ENCODE measurements at regions not wholly inside any gene's neighbourhood (a gene's known extent, or its start where the extent isn't known, plus 50 kb on each side); places are given as distances from the start of the nearest gene placed in this dataset.

DNA sequence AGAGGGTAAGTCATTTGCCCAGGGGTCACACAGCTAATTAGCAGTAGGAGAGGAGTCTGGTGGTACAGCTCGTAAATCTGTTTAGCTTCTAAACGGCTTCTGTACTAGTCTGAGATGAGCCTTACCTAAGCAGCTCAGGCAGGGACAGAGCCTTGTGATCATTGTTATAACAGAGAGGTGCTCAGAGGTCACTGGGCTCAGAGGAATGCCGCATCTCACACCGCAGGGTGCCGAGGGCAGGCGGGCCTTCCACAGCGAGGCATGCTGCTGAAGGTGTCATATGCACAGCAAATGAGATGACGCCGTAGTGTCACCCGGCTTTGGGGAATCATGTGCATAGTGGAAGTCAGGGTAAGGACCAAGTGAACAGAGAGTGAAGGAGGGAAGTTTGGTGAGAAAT, 305.2 kb upstream of the FMN2 start:
- no peak overlapping the region for H3K4me3 Mint-ChIP-seq
- no peaks in the 10 kb centered on the region for H3K36me3 Mint-ChIP-seq
- ATAC-seq (no peak), DNase-seq (ENCODE audit: low spot score in 2 of 2) (no peak)
- H3K27ac Mint-ChIP-seq: no peak overlapping the region
- H3K9me3 Mint-ChIP-seq: no peaks in the 10 kb centered on the region
- peaks cover 2% of the 10 kb centered on the region for H3K4me1 Mint-ChIP-seq

DNA sequence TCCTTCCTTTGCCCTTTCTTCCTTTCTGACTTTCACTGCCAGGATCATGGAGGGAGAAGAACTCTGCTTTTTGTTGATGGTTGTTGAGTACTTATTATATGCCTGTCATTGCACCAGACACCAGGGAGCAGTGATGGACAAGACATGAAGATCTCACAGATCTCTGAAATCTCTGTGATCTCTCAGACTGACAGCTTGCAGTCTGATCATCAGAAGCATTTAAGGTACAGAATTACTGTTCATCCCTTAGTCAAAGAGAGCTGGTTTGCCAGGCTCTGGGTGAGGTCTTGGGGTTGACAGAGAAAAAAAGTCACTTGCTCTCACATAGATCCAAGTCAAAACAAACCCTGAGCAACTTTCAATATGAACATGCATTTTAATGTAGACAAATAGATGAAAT, 299.5 kb upstream of the FMN2 start:
- DNase-seq (ENCODE audit: low spot score in 2 of 2) (no peak), ATAC-seq (peak; percentile 97)
- Mint-ChIP-seq H3K36me3 (no peaks in the 10 kb centered on the region), H3K4me3 (no peak overlapping the region), H3K9me3 (no peaks in the 10 kb centered on the region), H3K27ac (no peak overlapping the region), H3K4me1 (peaks cover 11% of the 10 kb centered on the region)

DNA sequence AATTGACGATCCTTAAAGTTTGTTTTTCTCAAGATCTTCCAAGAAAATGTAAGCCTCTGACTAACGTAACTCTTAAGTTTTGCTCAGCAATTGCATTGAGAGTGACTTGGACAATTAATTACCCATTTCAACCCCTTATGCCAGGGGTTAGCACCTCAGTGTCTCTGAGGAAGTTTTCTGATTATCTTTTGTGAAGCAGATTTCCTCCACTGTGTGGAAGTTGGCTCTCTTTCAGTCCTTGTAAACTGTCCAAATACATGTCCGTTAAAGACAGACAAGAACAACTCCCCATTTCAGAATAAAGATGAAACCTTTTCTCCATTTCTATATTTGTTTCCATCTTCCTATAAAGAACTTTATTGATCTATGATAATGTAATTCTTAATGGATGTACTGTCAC, 296.4 kb upstream of the FMN2 start:
- Mint-ChIP-seq H3K9me3 (no peaks in the 10 kb centered on the region), H3K4me3 (no peak overlapping the region), H3K27ac (no peak overlapping the region), H3K4me1 (peaks cover 11% of the 10 kb centered on the region), H3K36me3 (no peaks in the 10 kb centered on the region)
- DNase-seq (ENCODE audit: low spot score in 2 of 2) (no peak), ATAC-seq (no peak)

DNA sequence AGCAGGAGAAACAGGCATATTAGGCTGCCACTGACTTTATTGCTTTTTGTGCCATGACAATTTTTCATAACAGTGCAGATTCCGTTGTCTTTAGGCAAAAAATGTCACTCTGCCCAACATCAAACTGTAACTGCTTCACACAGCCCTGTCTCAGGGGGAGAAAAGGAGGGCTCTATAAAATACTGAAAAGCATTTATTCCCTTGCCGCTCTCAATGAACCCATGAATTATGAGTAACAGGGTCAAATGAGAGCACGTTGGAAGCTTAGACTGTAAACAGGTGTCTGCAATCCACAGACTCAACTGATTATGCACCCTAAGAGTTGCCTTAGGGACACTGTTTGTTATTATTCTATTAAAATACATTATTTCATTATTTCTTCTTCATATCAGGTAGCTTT, 292.1 kb upstream of the FMN2 start:
- Mint-ChIP-seq H3K27ac (no peak overlapping the region), H3K36me3 (no peaks in the 10 kb centered on the region), H3K4me1 (no peaks in the 10 kb centered on the region), H3K9me3 (no peaks in the 10 kb centered on the region), H3K4me3 (no peak overlapping the region)
- no peak for DNase-seq (ENCODE audit: low spot score in 2 of 2)
- no peak for ATAC-seq

DNA sequence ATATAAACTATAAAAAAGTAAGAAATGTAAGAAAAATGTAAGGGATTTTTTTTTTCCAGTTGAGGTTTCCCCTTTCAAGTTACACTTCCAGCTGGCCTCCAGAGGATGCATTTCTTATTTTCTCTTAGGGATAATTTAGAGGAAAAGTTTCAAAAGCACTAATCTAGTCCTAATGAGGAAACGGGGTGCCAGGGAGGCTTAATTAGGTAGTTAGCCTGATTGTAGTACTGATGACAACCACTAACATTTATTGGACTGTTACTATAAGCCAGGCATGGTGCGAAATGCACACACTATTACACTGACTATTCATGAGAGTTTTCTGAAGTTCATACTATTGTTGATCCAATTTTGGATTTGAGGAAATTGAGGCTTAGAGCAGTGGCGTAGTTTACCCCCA, 290.8 kb upstream of the FMN2 start:
- H3K9me3 Mint-ChIP-seq: no peaks in the 10 kb centered on the region
- DNase-seq (ENCODE audit: low spot score in 2 of 2): no peak
- H3K36me3 Mint-ChIP-seq: no peaks in the 10 kb centered on the region
- no peak overlapping the region for H3K27ac Mint-ChIP-seq
- H3K4me3 Mint-ChIP-seq: no peak overlapping the region
- H3K4me1 Mint-ChIP-seq: no peaks in the 10 kb centered on the region
- no peak for ATAC-seq

DNA sequence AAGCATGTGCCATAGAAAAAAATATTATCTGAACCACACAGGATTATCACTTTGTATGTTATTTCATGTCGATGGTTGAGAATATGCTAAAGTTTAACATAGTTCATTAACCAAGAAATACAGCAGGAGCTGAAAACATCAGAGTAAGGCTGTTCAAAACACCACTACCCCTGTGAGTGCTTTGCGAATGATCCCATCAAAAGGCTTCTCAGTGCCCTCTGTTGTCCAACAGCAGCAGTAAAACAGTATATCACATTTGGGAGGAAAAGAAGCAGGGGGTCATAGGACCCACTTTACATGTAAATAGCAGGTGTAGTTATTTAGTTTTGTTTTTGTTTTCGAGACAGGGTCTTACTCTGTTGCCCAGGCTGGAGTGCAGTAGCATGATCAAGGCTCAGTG, 289.4 kb upstream of the FMN2 start:
- Mint-ChIP-seq H3K4me3 (no peak overlapping the region), H3K36me3 (no peaks in the 10 kb centered on the region), H3K4me1 (no peaks in the 10 kb centered on the region), H3K9me3 (no peaks in the 10 kb centered on the region), H3K27ac (no peak overlapping the region)
- no peak for ATAC-seq
- no peak for DNase-seq (ENCODE audit: low spot score in 2 of 2)

DNA sequence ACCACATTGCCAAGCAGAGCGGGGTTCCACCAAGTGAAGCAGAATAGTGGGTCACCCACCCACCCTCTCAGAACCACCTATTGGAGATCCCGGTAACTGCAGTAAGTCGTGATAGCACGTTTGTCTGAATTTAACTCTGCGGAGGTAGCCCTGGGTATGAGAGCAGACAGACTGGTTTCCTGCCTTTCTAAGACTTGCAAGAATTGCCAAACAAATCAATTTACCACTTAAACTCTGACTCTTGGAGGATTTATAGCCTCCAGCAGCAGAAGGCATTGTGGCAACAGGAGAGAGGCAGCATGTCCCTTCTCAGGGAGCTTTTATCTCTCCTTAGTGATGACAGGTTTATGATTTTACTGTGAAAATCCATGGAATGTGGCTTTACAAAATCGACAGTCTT, 287.9 kb upstream of the FMN2 start:
- H3K4me3 Mint-ChIP-seq: no peak overlapping the region
- H3K27ac Mint-ChIP-seq: no peak overlapping the region
- no peak for ATAC-seq
- no peaks in the 10 kb centered on the region for H3K9me3 Mint-ChIP-seq
- DNase-seq (ENCODE audit: low spot score in 2 of 2): no peak
- H3K4me1 Mint-ChIP-seq: no peaks in the 10 kb centered on the region
- no peaks in the 10 kb centered on the region for H3K36me3 Mint-ChIP-seq

DNA sequence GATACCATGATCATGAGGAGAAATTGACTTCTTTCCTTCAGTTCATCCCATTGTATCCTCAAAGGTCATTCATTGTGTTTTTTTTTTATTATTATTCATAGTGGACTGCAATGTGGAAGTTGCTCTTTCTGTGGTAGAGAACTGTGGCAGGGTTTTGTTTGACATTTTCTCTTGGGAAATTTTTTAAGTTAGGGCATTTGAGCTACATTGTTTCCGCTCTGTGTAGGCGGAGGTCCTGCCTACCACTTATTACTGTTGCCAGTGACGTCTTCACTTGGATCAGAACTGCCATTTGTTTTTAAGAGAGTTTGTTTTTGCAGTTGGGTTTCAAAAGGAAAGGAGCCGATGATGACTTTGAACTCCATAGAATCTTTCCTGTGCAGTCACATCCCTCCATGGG, 287.4 kb upstream of the FMN2 start:
- DNase-seq (ENCODE audit: low spot score in 2 of 2) (no peak), ATAC-seq (no peak)
- Mint-ChIP-seq H3K4me3 (no peak overlapping the region), H3K4me1 (no peaks in the 10 kb centered on the region), H3K9me3 (no peaks in the 10 kb centered on the region), H3K27ac (no peak overlapping the region), H3K36me3 (no peaks in the 10 kb centered on the region)

DNA sequence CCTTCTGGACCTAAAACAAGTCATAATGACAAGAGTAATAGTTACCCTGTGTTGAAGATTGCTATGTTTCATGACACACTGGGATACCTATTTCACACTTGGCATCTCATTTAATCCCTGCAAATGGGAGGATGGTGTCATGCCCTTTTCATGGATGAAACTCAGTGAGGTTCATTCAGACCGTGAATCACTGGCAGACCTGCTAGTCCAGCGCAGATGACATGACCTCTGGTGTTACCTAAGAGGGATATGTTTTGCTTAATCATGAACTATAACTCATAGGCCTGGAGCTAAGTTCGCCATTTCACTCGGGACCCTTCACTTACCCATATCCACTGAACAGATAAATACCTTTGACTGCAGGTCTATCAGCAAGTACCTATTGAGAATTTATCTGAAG, 286.6 kb upstream of the FMN2 start:
- no peaks in the 10 kb centered on the region for H3K4me1 Mint-ChIP-seq
- DNase-seq (ENCODE audit: low spot score in 2 of 2) (no peak), ATAC-seq (no peak)
- H3K4me3 Mint-ChIP-seq: no peak overlapping the region
- no peak overlapping the region for H3K27ac Mint-ChIP-seq
- no peaks in the 10 kb centered on the region for H3K36me3 Mint-ChIP-seq
- no peaks in the 10 kb centered on the region for H3K9me3 Mint-ChIP-seq

DNA sequence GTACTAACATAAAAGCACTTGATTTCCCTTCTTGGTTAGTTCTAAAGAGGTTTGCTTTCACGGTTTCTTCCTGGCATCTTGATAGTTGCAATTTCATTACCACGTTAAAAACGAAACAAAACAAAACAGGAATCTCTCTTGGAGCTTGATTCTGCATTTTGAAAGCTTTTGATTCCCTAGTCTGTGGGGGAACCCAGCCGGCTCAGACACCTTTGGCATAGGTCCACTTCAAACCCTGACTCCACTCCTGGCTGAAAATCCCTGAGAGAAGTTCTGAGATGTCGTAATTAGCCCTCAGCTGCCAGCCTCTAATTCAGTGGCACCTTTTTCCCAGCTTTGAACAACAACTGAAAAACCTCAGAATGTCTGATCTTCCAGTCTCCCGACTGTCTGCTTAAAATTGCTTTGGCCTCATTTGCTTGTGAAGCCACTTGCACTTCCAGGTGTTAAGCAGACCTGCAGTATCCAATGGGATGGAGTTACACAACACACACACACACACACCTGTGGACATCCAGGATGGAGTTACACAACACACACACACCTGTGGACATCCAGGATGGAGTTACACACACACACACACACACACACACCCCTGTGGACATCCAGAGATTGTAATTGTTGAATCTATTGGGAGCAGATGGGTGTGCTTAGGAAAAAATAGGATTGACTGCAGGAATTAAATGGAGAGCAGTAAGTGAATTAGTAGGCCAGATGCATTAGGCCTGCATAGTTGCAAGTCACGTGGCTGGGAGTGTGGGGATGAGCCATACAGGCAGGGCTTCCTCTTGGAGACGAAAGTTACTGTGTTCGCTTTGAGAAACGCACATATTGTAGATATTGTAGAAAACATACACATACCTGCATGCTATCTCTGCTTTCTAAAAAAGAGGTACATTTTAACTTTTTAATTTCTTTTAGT, 285.6 kb upstream of the FMN2 start:
- Mint-ChIP-seq H3K27ac (no peak overlapping the region), H3K4me1 (peaks cover 2% of the 10 kb centered on the region), H3K36me3 (no peaks in the 10 kb centered on the region), H3K4me3 (no peak overlapping the region), H3K9me3 (no peaks in the 10 kb centered on the region)
- DNase-seq (ENCODE audit: low spot score in 2 of 2): no peak
- ATAC-seq: no peak

DNA sequence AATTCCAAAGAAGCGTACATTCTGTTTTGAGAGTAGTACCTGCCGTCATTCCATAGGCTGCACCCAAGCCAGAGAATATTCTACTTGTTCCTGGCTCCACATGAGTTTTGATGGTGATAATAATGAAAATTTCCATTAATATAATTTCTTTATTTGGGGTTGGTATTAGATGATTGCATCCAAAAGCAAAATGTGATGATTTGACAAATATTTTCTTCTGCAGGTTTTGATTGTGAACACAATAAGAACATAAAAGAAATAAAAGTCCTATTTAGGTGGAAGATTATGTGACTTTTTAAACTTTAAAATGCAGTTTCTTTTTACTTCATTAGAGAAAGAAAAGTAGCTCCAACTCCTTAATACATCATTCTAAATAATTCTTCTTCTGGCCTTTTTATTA, 284.8 kb upstream of the FMN2 start:
- no peaks in the 10 kb centered on the region for H3K9me3 Mint-ChIP-seq
- no peaks in the 10 kb centered on the region for H3K36me3 Mint-ChIP-seq
- H3K27ac Mint-ChIP-seq: no peak overlapping the region
- H3K4me1 Mint-ChIP-seq: peaks cover 9% of the 10 kb centered on the region
- no peak overlapping the region for H3K4me3 Mint-ChIP-seq
- ATAC-seq: no peak
- DNase-seq (ENCODE audit: low spot score in 2 of 2): no peak

DNA sequence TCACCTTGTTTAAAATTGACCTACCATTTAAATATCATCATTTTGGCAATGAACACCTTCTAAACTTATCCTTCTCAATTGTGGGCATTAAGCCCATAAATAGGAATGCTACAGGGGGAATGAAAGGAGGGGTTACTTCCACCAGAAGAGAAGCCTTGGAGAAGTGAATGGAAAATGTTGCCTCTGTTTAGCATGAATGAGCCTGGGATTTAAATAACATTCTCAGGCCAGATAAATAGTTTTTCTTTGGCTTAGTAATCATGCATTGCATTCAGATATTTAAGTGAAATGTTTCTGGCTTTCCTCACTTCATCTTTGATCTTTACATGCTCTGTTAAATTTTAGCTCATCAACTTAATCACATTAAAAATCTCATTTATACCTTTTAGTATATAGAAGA, 284.3 kb upstream of the FMN2 start:
- Mint-ChIP-seq H3K4me3 (no peak overlapping the region), H3K4me1 (peaks cover 9% of the 10 kb centered on the region), H3K9me3 (no peaks in the 10 kb centered on the region), H3K27ac (no peak overlapping the region), H3K36me3 (no peaks in the 10 kb centered on the region)
- DNase-seq (ENCODE audit: low spot score in 2 of 2) (no peak), ATAC-seq (no peak)

DNA sequence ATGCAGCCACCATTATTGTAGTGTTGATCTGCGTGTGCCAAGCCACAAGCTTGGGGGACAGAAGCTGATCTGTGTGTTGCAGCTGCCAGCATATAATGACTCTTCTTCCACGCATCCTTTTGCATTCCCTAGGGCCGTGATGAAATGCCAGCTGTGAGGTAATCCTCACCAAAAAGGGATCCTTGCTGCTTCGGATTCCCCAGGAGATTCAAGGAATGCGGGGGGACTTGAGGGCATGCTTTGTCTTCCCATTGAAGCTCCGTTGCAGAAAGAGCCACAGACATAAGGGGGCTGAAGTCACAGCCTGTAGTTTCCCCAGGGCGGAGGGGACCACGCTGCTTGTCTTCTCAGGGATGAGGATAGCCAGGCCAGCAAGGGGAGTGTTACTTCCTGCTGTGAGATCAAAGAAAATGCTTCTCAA, 281.6 kb upstream of the FMN2 start:
- H3K9me3 Mint-ChIP-seq: no peaks in the 10 kb centered on the region
- no peak for ATAC-seq
- peaks cover 21% of the 10 kb centered on the region for H3K4me1 Mint-ChIP-seq
- no peak overlapping the region for H3K4me3 Mint-ChIP-seq
- no peak overlapping the region for H3K27ac Mint-ChIP-seq
- H3K36me3 Mint-ChIP-seq: no peaks in the 10 kb centered on the region
- no peak for DNase-seq (ENCODE audit: low spot score in 2 of 2)

DNA sequence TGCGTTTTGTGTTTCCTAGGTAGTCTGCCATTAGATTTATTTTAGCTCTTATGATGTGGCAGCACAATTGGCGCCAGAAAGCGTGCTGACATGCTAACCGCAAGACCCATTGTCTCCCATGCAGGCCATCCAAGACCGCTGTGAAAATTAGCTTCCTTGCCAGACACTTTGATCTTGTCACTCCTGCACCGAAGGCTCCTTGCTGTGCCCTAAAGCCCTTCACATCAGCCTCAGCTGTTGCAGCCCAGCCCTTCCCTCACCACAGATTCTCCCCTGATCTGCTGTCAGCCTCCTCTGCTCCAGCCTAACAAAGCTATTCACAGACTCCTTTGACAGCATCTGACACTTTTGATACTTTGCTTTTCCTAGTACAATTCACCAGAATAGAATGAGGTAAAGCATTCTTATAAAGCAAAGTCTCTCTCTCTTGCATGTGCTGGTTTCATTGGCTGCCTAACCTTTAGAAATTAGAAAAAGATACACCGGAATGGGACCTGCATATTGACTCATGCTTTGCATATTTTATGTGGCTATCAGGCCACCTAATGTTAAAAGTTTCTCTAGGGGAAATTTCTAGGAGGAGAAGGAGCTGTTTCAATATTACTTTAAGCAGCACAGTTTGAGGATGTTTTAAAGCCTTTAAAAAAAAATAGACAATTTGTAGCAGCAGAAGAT, 280.3 kb upstream of the FMN2 start:
- DNase-seq (ENCODE audit: low spot score in 2 of 2) (peak in 1 of 2 donors; percentile 53), ATAC-seq (peak; percentile 55)
- H3K27ac Mint-ChIP-seq: no peak overlapping the region
- peaks cover 23% of the 10 kb centered on the region for H3K4me1 Mint-ChIP-seq
- H3K4me3 Mint-ChIP-seq: no peak overlapping the region
- no peaks in the 10 kb centered on the region for H3K9me3 Mint-ChIP-seq
- H3K36me3 Mint-ChIP-seq: no peaks in the 10 kb centered on the region

DNA sequence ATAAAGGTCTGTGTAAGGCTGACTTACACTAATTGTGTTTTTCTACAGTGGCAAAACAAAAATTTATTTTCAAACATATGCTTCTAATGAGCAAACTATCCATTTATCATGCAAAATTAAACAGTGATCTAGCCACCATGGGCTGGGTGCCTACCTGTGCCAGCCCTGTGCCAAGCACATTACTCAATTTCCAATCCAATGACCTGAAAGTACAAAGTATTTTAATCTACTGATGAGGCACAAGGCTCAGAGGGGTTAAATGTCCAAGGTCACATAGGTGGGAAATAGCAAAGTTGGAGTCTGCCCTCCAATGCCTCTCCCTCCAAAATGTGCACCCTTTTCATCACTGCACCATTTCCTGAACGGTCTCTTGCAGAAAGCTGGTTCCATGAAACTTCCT, 279.1 kb upstream of the FMN2 start:
- Mint-ChIP-seq H3K9me3 (no peaks in the 10 kb centered on the region), H3K27ac (no peak overlapping the region), H3K4me3 (no peak overlapping the region), H3K4me1 (peaks cover 29% of the 10 kb centered on the region), H3K36me3 (no peaks in the 10 kb centered on the region)
- no peak for ATAC-seq
- DNase-seq (ENCODE audit: low spot score in 2 of 2): no peak

DNA sequence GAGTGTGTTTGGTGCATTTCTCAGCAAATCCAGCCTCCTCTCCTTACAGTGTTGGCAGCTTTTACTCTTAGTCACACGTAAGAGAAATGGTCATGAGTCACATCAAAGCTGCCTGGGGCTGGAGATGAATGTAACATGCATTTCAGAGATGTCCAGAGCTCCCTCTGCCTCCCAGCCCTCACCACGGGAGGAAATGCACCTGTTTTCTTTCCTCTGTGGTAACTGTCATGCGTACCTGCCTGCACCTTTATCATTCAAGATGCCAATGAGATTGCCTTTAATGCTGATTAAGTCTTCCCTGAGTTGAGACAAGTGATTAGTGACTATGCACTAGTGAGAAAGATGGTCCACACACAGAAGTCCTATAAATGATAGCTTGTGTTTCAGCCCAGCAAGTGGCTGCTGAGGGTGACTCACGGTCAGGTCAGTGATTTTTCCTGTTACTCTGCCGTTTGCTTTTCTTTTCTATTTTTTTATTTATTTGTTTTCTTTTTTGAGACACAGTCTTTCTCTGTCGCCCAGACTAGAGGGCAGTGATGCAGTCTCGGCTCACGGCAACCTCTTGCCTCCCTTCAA, 277.3 kb upstream of the FMN2 start:
- H3K4me3 Mint-ChIP-seq: peak overlapping the region; percentile 45
- H3K4me1 Mint-ChIP-seq: peaks cover 32% of the 10 kb centered on the region
- DNase-seq (ENCODE audit: low spot score in 2 of 2) (peak in 1 of 2 donors; percentile 58), ATAC-seq (peak; percentile 93)
- no peak overlapping the region for H3K27ac Mint-ChIP-seq
- no peaks in the 10 kb centered on the region for H3K36me3 Mint-ChIP-seq
- no peaks in the 10 kb centered on the region for H3K9me3 Mint-ChIP-seq
